ENCODE measurements at regions not wholly inside any gene's neighbourhood (a gene's known extent, or its start where the extent isn't known, plus 50 kb on each side); places are given as distances from the start of the nearest gene placed in this dataset.

- CTCF ChIA-PET, result interaction anchor here (0.6 kb wide), 1 partner anchor 34 kb away, joined by 3 read pairs; no protein-coding TSS in a partner anchor
- intact Hi-C loops (cut with micrococcal nuclease), result no loop called here
Observed at GRCh38 chr9:86572904-86573303, 218.7 kb upstream of the TUT7 start.

More at GRCh38 chr9:86572904-86573303, 218.7 kb upstream of the TUT7 start:
- no peak overlapping the region for H3K9ac ChIP-seq (ENCODE audit: low read depth, low read length)
- no peak overlapping the region for H2BK5ac ChIP-seq (ENCODE audit: low read depth, low read length, poor library complexity, severe bottlenecking)
- no peak overlapping the region for H2AFZ ChIP-seq (replicated peaks; ENCODE audit: low read length, poor library complexity)
- no TSS peak for BruUV-seq (replicated peaks)
- POLR2A ChIA-PET (ENCODE audit: unreplicated experiment), result no interaction called here
- H2BK120ac ChIP-seq (ENCODE audit: low read depth, low read length), result no peak overlapping the region
- no peak overlapping the region for H3K27ac ChIP-seq (ENCODE audit: insufficient read depth, low read length)
- H4K5ac ChIP-seq (ENCODE audit: low read depth, low read length), result no peak overlapping the region
- H2BK20ac ChIP-seq (ENCODE audit: low read depth, low read length), result no peak overlapping the region
- H3K4me2 ChIP-seq (ENCODE audit: low read depth, low read length), result no peak overlapping the region
- no peaks in the 10 kb centered on the region for H3K79me1 ChIP-seq (ENCODE audit: low read depth in 1 of 2, low read length in 2 of 2)
- dilution Hi-C loops (cut with HindIII; ENCODE audit: low sequenced_read_pairs, unreplicated experiment) (no loop called here), in situ Hi-C loops (cut with MboI; ENCODE audit: low sequenced_read_pairs) (no loop called here)
- no peak overlapping the region for H3K56ac ChIP-seq (ENCODE audit: extremely low read depth, insufficient read depth, low read length)
- H4K91ac ChIP-seq (ENCODE audit: insufficient read depth, low read depth, low read length), result no peak overlapping the region
- H3K36me3 ChIP-seq (ENCODE audit: control insufficient read depth, insufficient read depth, low read length), result no peaks in the 10 kb centered on the region
- DNase-seq, result no peak
- no peak overlapping the region for H2AK9ac ChIP-seq (replicated peaks; ENCODE audit: low read depth, low read length, poor library complexity)
- no peak overlapping the region for H3K14ac ChIP-seq (replicated peaks; ENCODE audit: low read depth, low read length)
- ATAC-seq (ENCODE audit: low read depth), result no peak
- no peaks in the 10 kb centered on the region; the same call in 1 of the 2 replicates for H3K27me3 ChIP-seq (ENCODE audit: control insufficient read depth, insufficient read depth, low read length)
- H3K18ac ChIP-seq (ENCODE audit: low read depth, low read length), result no peak overlapping the region
- no peak overlapping the region for H3K4me3 ChIP-seq (ENCODE audit: insufficient read depth, low read depth, low read length)
- no peak overlapping the region for H2BK15ac ChIP-seq (ENCODE audit: low read depth, low read length)
- no peak overlapping the region for H4K8ac ChIP-seq (ENCODE audit: low read depth in 2 of 2, low read length in 2 of 2)
- no peaks in the 10 kb centered on the region for H3K9me1 ChIP-seq (ENCODE audit: insufficient read depth, low read length)
- H3K9me3 ChIP-seq (ENCODE audit: control insufficient read depth, insufficient read depth, low read length), result peaks cover 2% of the 10 kb centered on the region; the same call in 1 of the 2 replicates
- H4K20me1 ChIP-seq (ENCODE audit: insufficient read depth, low read length), result no peaks in the 10 kb centered on the region
- no peak overlapping the region for H3K4ac ChIP-seq (ENCODE audit: low read depth, low read length)
- TF ChIP-seq CEBPB (IDR thresholded peaks at IDR 0.05; ENCODE audit: low read depth, low read length) (no peak), BHLHE40 (IDR thresholded peaks at IDR 0.05; ENCODE audit: low read depth, low read length) (no peak), RCOR1 (IDR thresholded peaks at IDR 0.05; ENCODE audit: insufficient replicate concordance, low read length) (no peak), POLR2A (IDR thresholded peaks at IDR 0.05; ENCODE audit: low read depth, low read length) (no peak), RAD21 (IDR thresholded peaks at IDR 0.05; ENCODE audit: low read length) (no peak), NFE2L2 (IDR thresholded peaks at IDR 0.05; ENCODE audit: low read depth, low read length) (no peak), MAFK (IDR thresholded peaks at IDR 0.05; ENCODE audit: low read depth, low read length) (no peak), USF2 (IDR thresholded peaks at IDR 0.05; ENCODE audit: low read depth, low read length) (no peak), RFX5 (IDR thresholded peaks at IDR 0.05; ENCODE audit: low read depth, low read length) (no peak), FOS (IDR thresholded peaks at IDR 0.05; ENCODE audit: low read depth, low read length) (no peak), MXI1 (IDR thresholded peaks at IDR 0.05; ENCODE audit: borderline replicate concordance, low read depth, low read length) (no peak), SMC3 (IDR thresholded peaks at IDR 0.05; ENCODE audit: low read depth, low read length) (no peak), CTCF (conservative IDR thresholded peaks at IDR 0.05; ENCODE audit: low read depth, low read length) (no peak), CHD1 (IDR thresholded peaks at IDR 0.05; ENCODE audit: low read depth, low read length) (no peak), ELK1 (IDR thresholded peaks at IDR 0.05; ENCODE audit: borderline replicate concordance, low read depth, low read length) (no peak), MAZ (IDR thresholded peaks at IDR 0.05; ENCODE audit: borderline replicate concordance, low read depth, low read length) (no peak)
- H3K23ac ChIP-seq (ENCODE audit: low read depth, low read length), result no peak overlapping the region
- no peaks in the 10 kb centered on the region for H3K4me1 ChIP-seq (ENCODE audit: control insufficient read depth, insufficient read depth, low read length)
- no peak overlapping the region for H2AK5ac ChIP-seq (ENCODE audit: low read depth, low read length)
